ENCODE measurements at regions not wholly inside any gene's neighbourhood (a gene's known extent, or its start where the extent isn't known, plus 50 kb on each side); places are given as distances from the start of the nearest gene placed in this dataset.

DNA sequence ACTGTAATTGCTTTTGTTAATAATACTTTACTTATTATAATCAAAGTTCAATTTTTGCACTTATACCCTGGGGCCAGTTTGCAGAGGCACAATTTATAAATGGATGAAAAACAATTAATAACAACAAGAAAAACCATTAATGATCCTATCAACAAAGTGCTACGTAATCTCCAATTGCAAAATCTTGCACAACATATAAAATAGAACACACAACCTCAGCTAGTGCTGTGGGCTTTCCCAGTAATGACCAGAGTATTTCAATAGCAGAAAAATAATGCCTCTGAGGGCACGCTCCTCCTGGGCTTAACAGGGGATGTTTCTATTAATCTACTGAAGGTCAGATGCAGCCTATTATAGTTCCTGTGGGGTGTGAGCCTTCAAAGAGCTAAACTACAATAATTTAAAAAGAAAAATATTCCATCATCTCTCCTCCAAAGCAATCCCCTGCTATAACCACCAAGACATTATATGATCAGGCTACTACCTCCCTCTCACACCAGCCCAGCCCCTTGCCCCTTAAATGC lies 508.5 kb upstream of the SLIT2 start:
- H3K27ac ChIP-seq, result no peak overlapping the region
- WGBS, 2 donors, result 88 to 93% methylated on average over 2 of the region's 2 CpGs
- H3K36me3 ChIP-seq (ENCODE audit: low read depth, missing control alignments), result no peaks in the 10 kb centered on the region
- DNase-seq, result no peak
- intact Hi-C loops (cut with DNase I; ENCODE audit: low total_unique reads), result no loop called here
- H3K27me3 ChIP-seq, result no peaks in the 10 kb centered on the region
- H3K4me1 ChIP-seq, result no peaks in the 10 kb centered on the region
- H3K4me3 ChIP-seq, result no peak overlapping the region
- TF ChIP-seq, protein P1, sequence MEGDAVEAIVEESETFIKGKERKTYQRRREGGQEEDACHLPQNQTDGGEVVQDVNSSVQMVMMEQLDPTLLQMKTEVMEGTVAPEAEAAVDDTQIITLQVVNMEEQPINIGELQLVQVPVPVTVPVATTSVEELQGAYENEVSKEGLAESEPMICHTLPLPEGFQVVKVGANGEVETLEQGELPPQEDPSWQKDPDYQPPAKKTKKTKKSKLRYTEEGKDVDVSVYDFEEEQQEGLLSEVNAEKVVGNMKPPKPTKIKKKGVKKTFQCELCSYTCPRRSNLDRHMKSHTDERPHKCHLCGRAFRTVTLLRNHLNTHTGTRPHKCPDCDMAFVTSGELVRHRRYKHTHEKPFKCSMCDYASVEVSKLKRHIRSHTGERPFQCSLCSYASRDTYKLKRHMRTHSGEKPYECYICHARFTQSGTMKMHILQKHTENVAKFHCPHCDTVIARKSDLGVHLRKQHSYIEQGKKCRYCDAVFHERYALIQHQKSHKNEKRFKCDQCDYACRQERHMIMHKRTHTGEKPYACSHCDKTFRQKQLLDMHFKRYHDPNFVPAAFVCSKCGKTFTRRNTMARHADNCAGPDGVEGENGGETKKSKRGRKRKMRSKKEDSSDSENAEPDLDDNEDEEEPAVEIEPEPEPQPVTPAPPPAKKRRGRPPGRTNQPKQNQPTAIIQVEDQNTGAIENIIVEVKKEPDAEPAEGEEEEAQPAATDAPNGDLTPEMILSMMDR (IDR thresholded peaks at IDR 0.05), result no peak
- no peak for TF ChIP-seq POLR2A (IDR thresholded peaks at IDR 0.05)
- no peaks in the 10 kb centered on the region for H3K9me3 ChIP-seq

DNA sequence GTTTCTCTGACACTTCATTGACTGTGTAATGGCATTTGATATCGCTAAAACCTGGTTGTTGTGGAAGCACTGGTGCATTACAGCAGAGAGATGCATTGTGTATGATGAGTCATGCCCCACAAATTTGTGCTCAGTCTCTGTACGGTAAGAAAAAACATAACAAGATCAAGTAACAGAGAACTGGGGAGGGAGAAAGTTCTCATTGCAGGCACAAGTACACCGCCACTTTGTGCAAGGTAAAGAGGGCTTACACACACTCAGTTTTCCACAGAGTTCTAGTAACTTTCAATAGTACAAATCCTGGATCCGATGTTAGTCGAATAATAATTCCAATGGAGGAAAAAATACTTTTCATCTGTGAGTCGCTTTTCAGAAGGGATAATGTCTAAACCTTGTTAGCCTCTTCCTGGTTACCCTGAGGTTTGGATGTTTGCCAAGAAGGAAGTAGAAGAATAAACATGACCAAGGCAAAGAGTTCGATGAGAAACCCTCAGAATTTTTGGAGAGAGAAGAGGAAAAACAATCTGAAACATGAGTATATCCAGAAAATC lies 512.5 kb upstream of the SLIT2 start:
- WGBS, 2 donors, result 60 to 71% methylated on average over 7 of the region's 7 CpGs
- TF ChIP-seq, protein P1 (IDR thresholded peaks at IDR 0.05), result no peak
- TF ChIP-seq POLR2A (IDR thresholded peaks at IDR 0.05), result no peak
- H3K27me3 ChIP-seq, result no peaks in the 10 kb centered on the region
- H3K36me3 ChIP-seq (ENCODE audit: low read depth, missing control alignments), result no peaks in the 10 kb centered on the region
- H3K27ac ChIP-seq, result no peak overlapping the region
- intact Hi-C loops (cut with DNase I; ENCODE audit: low total_unique reads), result no loop called here
- no peaks in the 10 kb centered on the region for H3K9me3 ChIP-seq
- H3K4me3 ChIP-seq, result no peak overlapping the region
- no peaks in the 10 kb centered on the region for H3K4me1 ChIP-seq
- no peak for DNase-seq

DNA sequence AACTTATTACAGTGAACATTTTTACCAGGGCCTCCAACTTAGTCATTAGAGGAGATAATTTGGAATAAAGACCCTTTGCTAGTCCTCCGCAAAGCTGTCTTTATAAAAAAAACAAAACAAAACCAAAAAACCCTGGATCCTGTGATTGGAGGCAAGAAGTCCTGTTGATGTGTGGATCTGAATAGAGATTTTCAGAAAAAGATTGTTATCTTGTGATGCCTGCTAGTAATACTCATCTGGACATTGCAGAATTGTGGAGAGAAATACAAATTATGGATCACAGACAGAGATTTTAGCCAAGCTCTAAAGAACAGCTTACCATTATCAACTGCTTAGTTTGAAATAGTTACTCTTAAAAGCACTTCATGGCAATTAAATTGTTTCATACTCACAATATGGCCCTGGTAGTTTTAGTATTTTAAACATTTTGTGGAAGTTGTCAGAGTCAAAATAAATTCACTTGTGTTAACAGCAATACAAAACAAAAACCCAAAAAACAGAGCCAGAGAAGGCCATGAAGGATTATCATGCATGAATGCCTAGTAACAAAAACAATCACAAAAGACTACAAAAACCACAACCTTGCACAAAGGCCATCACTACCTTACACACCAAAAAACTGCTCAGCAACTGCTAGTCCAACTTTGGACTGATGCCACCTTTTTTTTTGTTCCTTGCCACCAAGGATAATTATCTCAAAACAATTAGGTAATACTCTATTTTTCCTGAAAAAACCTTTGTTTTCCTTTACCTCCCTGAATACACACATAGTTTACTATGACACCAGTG lies 514.5 kb upstream of the SLIT2 start:
- no peaks in the 10 kb centered on the region for H3K9me3 ChIP-seq
- 91 to 94% methylated on average over 1 of the region's 1 CpG for WGBS, 2 donors
- intact Hi-C loops (cut with DNase I; ENCODE audit: low total_unique reads), result no loop called here
- no peak overlapping the region for H3K4me3 ChIP-seq
- DNase-seq, result no peak
- H3K4me1 ChIP-seq, result no peaks in the 10 kb centered on the region
- no peak for TF ChIP-seq POLR2A (IDR thresholded peaks at IDR 0.05)
- TF ChIP-seq, protein P1 (IDR thresholded peaks at IDR 0.05), result no peak
- no peak overlapping the region for H3K27ac ChIP-seq
- H3K27me3 ChIP-seq, result no peaks in the 10 kb centered on the region
- H3K36me3 ChIP-seq (ENCODE audit: low read depth, missing control alignments), result no peaks in the 10 kb centered on the region

DNA sequence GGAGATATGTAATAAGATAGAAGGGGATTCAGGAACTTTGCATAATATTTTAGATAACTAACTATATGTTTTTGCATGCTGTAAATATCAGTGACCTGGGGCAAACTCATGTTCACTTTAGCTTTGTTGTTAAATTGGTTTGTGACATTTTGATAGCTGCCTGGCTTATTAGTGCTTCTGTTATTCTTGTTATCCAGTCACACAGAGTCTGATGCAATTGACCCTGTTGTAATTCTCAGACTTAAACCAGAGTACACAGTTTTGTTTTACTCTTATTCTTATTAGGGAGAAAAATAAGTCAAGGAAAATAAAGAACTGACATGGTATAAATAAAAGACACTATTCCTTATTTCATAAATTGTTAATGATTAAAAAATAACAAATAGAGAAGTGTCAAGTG lies 516.7 kb upstream of the SLIT2 start:
- no peak overlapping the region for H3K27ac ChIP-seq
- DNase-seq, result no peak
- TF ChIP-seq POLR2A (IDR thresholded peaks at IDR 0.05), result no peak
- TF ChIP-seq, protein P1 (IDR thresholded peaks at IDR 0.05), result no peak
- H3K9me3 ChIP-seq, result no peaks in the 10 kb centered on the region
- H3K4me1 ChIP-seq, result no peaks in the 10 kb centered on the region
- no peaks in the 10 kb centered on the region for H3K36me3 ChIP-seq (ENCODE audit: low read depth, missing control alignments)
- intact Hi-C loops (cut with DNase I; ENCODE audit: low total_unique reads), result no loop called here
- H3K27me3 ChIP-seq, result no peaks in the 10 kb centered on the region
- no peak overlapping the region for H3K4me3 ChIP-seq

All from testis (tissue), 2 donors.